IMR-90 (cell line): ENCODE measurements at regions not wholly inside any gene's neighbourhood (a gene's known extent, or its start where the extent isn't known, plus 50 kb on each side); places are given as distances from the start of the nearest gene placed in this dataset.

ENCODE experiments used
- CEBPB ChIP-seq: IDR thresholded peaks from 2 replicates; pipeline ENCODE4 v1.6.1; 2012; ENCODE audit warnings: low read depth, low read length, improper control_type of control experiment
- CHD1 ChIP-seq: IDR thresholded peaks from 2 replicates; pipeline ENCODE4 v1.6.1; 2012; ENCODE audit warnings: low read depth, low read length, improper control_type of control experiment
- MAZ ChIP-seq: IDR thresholded peaks from 2 replicates; pipeline ENCODE4 v1.6.1; 2012; ENCODE audit warnings: low read depth, mild to moderate bottlenecking, low read length, improper control_type of control experiment, moderate library complexity, borderline replicate concordance
- MXI1 ChIP-seq: IDR thresholded peaks from 2 replicates; pipeline ENCODE4 v1.6.1; 2012; ENCODE audit warnings: low read depth, mild to moderate bottlenecking, low read length, moderate library complexity, borderline replicate concordance
- POLR2A ChIP-seq: IDR thresholded peaks from 2 replicates; pipeline ENCODE4 v1.6.1; 2012; ENCODE audit warnings: mild to moderate bottlenecking, low read depth, low read length
- RAD21 ChIP-seq: IDR thresholded peaks from 2 replicates; pipeline ENCODE4 v1.6.1; 2012; ENCODE audit warnings: low read length, improper control_type of control experiment
- SMC3 ChIP-seq: fragments of 150-350 bp; IDR thresholded peaks from 2 replicates; pipeline ENCODE4 v1.6.1; 2016; ENCODE audit warnings: low read depth, mild to moderate bottlenecking, antibody characterized with exemption, low read length, moderate library complexity
- TF ChIP-seq, protein P1 (sequence below): conservative IDR thresholded peaks from 2 replicates; pipeline ENCODE4 v1.5.1; 2012; ENCODE audit warnings: mild to moderate bottlenecking, low read depth, low read length, improper control_type of control experiment
- TF ChIP-seq, protein P2 (sequence below): fragments of 150-350 bp; IDR thresholded peaks from 2 replicates; pipeline ENCODE4 v1.6.1; 2017; ENCODE audit warnings: mild to moderate bottlenecking, antibody characterized with exemption, low read length, low read depth
- TF ChIP-seq, protein P3 (sequence below): fragments of 150-350 bp; IDR thresholded peaks from 2 replicates; pipeline ENCODE4 v1.6.1; 2016; ENCODE audit warnings: low read depth, mild to moderate bottlenecking, low read length, moderate library complexity, borderline replicate concordance

DNA sequence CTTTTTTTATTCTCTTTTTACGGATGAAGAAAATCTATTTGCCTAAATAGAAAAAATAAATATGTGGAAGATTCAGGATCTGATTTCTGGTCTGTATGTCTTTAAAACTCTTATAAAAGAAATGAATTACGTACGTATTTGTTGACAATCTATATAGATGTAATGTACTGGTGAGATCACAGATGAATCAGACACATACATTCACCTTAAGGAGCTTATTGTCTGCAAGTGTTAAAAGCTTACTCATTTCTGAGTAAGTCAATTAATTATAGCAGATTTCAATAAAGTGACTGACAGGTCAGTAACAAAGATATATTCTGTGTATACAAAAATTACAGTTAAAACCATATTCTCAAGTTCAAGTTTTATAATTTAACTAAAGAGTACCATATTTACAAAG is 66.6 kb upstream of the NAF1 start:
- TF ChIP-seq POLR2A, result no peak
- no peak for TF ChIP-seq RAD21
- TF ChIP-seq, protein P1, sequence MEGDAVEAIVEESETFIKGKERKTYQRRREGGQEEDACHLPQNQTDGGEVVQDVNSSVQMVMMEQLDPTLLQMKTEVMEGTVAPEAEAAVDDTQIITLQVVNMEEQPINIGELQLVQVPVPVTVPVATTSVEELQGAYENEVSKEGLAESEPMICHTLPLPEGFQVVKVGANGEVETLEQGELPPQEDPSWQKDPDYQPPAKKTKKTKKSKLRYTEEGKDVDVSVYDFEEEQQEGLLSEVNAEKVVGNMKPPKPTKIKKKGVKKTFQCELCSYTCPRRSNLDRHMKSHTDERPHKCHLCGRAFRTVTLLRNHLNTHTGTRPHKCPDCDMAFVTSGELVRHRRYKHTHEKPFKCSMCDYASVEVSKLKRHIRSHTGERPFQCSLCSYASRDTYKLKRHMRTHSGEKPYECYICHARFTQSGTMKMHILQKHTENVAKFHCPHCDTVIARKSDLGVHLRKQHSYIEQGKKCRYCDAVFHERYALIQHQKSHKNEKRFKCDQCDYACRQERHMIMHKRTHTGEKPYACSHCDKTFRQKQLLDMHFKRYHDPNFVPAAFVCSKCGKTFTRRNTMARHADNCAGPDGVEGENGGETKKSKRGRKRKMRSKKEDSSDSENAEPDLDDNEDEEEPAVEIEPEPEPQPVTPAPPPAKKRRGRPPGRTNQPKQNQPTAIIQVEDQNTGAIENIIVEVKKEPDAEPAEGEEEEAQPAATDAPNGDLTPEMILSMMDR, result no peak
- TF ChIP-seq MAZ, result no peak
- TF ChIP-seq SMC3, result no peak
- no peak for TF ChIP-seq MXI1
- TF ChIP-seq, protein P2, sequence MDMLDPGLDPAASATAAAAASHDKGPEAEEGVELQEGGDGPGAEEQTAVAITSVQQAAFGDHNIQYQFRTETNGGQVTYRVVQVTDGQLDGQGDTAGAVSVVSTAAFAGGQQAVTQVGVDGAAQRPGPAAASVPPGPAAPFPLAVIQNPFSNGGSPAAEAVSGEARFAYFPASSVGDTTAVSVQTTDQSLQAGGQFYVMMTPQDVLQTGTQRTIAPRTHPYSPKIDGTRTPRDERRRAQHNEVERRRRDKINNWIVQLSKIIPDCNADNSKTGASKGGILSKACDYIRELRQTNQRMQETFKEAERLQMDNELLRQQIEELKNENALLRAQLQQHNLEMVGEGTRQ, result no peak
- no peak for TF ChIP-seq CEBPB
- TF ChIP-seq, protein P3, sequence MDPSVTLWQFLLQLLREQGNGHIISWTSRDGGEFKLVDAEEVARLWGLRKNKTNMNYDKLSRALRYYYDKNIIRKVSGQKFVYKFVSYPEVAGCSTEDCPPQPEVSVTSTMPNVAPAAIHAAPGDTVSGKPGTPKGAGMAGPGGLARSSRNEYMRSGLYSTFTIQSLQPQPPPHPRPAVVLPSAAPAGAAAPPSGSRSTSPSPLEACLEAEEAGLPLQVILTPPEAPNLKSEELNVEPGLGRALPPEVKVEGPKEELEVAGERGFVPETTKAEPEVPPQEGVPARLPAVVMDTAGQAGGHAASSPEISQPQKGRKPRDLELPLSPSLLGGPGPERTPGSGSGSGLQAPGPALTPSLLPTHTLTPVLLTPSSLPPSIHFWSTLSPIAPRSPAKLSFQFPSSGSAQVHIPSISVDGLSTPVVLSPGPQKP, result no peak
- no peak for TF ChIP-seq CHD1
